GM10266 (cell line): ENCODE measurements at regions not wholly inside any gene's neighbourhood (a gene's known extent, or its start where the extent isn't known, plus 50 kb on each side); places are given as distances from the start of the nearest gene placed in this dataset.

Experiments used
- DNase-seq: peaks from one replicate; pipeline ENCODE4 v3.0.0; 2012; ENCODE audit errors: extremely low spot score
- CTCF ChIP-seq: IDR thresholded peaks from 2 replicates; pipeline ENCODE4 v1.5.1; 2012; ENCODE audit warnings: mild to moderate bottlenecking, low read depth; ENCODE audit not compliant: control insufficient read depth, insufficient read depth; ENCODE audit errors: missing control alignments

GRCh38 chr1:38142606-38143005 lies 96.0 kb upstream of the POU3F1 start:
- TF ChIP-seq CTCF, result no peak
- DNase-seq, result no peak

DNA sequence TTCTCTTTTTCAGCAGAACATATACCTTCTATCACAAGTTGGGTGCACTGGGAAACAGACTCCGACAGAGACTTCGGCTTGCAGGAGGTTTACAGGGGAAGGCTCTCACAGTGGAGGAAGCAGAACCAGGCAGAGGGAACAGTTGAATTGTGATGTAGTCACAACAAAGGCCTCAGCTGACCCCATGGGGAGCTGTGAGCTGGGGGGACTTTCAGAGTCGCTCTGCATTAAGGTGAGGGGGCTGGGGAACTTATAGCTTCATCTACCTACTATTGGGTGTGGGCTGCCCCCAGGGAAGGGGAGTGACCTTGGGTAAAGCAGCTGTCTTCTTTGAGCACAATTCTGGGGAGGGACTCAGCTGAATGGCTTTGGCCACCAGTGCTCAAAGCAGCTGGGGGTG lies 94.9 kb upstream of the POU3F1 start:
- TF ChIP-seq CTCF, result no peak
- DNase-seq, result no peak

DNA sequence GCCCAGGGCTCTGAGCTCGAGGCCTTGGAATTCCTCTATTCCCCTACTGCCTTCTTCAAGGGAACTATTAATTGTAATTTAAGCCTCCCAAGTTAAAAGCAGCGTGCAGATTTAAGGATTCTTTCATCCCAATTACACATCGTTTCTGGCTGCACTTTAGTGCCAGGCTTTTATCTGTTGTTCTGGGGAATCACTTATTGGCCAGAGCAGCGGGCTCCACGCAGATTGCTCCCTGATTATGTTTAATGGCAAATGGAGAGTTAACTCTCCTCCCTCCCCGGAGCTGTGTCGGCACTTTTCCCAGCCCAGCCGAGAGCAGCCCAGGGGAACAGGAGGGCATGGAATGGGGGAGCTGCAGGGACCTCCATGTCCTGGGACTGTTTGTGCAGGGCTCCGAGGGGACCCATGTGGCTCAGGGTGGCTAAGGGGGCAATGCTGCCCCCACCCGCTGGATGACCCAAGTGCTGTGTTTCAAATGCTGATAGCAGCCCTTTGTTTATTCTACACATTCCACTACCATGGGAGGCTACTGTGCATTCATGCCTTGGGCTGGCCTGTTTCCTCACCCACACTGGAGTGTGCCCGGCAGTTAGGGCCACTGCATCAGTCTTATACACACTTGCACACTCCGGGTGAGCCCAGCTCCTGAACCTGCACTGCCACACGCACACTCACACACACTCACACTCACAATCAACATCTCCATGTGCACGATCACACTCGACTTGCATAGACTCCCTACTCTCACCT lies 93.3 kb upstream of the POU3F1 start:
- TF ChIP-seq CTCF, result no peak
- no peak for DNase-seq

- TF ChIP-seq CTCF, result no peak
- DNase-seq, result no peak
Measured at GRCh38 chr1:38138498-38139233, 92.1 kb upstream of the POU3F1 start.

DNA sequence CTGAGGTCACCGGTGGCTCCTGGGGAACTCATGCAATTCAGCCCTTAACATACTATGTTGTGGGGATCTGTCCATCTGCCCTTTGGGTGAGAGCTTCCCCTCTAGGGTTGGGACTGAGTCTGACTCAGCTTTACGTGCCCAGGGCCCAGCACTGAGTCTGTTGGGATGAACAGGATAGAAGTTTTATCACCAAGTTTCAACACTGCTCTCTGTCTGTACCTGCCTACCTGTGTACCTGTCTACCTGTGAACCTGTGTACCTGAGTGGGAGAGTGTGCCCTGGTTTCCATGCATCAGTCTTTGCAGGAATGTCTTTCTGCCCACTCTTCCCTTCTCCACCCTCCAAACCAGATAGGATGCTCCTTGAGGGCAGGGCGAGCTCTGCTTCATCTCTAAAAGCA lies 90.6 kb upstream of the POU3F1 start:
- DNase-seq, result no peak
- no peak for TF ChIP-seq CTCF

GRCh38 chr1:38135625-38136414 lies 89.2 kb upstream of the POU3F1 start:
- no peak for DNase-seq
- no peak for TF ChIP-seq CTCF
